GM18867 (cell line): ENCODE measurements at regions not wholly inside any gene's neighbourhood (a gene's known extent, or its start where the extent isn't known, plus 50 kb on each side); places are given as distances from the start of the nearest gene placed in this dataset.

Experiments used
- ATAC-seq: cut with Tn5 transposase; IDR thresholded peaks from one replicate; pipeline ENCODE4 v1.9.1; 2021; ENCODE audit warnings: mild to moderate bottlenecking, moderate library complexity; ENCODE audit not compliant: unreplicated experiment

GRCh38 chr22:49021926-49022815, 805.5 kb downstream of the BRD1 start:
- no peak for ATAC-seq

GRCh38 chr22:49021131-49021925, 806.3 kb downstream of the BRD1 start:
- ATAC-seq: no peak

- no peak for ATAC-seq
Observed at GRCh38 chr22:49019737-49020713, 807.6 kb downstream of the BRD1 start.

- no peak for ATAC-seq
Observed at GRCh38 chr22:49018601-49019000, 809.1 kb downstream of the BRD1 start.

- no peak for ATAC-seq
Observed at GRCh38 chr22:49017482-49018329, 810.0 kb downstream of the BRD1 start.

- ATAC-seq: no peak
Observed at GRCh38 chr22:49016909-49017481, 810.7 kb downstream of the BRD1 start.

- ATAC-seq: no peak
Observed at GRCh38 chr22:49015993-49016908, 811.4 kb downstream of the BRD1 start.

- no peak for ATAC-seq
Observed at GRCh38 chr22:49015459-49015858, 812.2 kb downstream of the BRD1 start.

- no peak for ATAC-seq
Observed at GRCh38 chr22:49014227-49015201, 813.2 kb downstream of the BRD1 start.

GRCh38 chr22:49013707-49014106, 814.0 kb downstream of the BRD1 start:
- ATAC-seq: no peak

GRCh38 chr22:49012712-49013395, 814.8 kb downstream of the BRD1 start:
- no peak for ATAC-seq

GRCh38 chr22:49011769-49012648, 815.7 kb downstream of the BRD1 start:
- ATAC-seq: no peak

- no peak for ATAC-seq
Observed at GRCh38 chr22:49011379-49011768, 816.3 kb downstream of the BRD1 start.

GRCh38 chr22:49010901-49011300, 816.8 kb downstream of the BRD1 start:
- no peak for ATAC-seq

- ATAC-seq: no peak
Observed at GRCh38 chr22:49010070-49010863, 817.4 kb downstream of the BRD1 start.
